K562 (cell line): ENCODE measurements at regions not wholly inside any gene's neighbourhood (a gene's known extent, or its start where the extent isn't known, plus 50 kb on each side); places are given as distances from the start of the nearest gene placed in this dataset.

Experiments
- ATAC-seq: fragments of 200-7000 bp; cut with Tn5 transposase; 3 replicates; pipeline ENCODE4 v1.9.1; 2020; ENCODE audit warnings: moderate library complexity
- BruUV-seq: library from RNA; stranded (reverse); fragments of 400-500 nt; replicated peaks from 2 replicates; lab custom pipeline; 2021; lab: Mats Ljungman, UMichigan
- CTCF ChIA-PET: fragments of 300-600 bp; formaldehyde crosslinking; extraction: SDS; loops from one replicate; lab custom pipeline; 2021; ENCODE audit warnings: low intra/inter-chr PET ratio; lab: Yijun Ruan, JAX
- POLR2A ChIA-PET: fragments of 300-600, 350-650 bp; sonication (Branson Sonifier 250); formaldehyde crosslinking; extraction: SDS; loops from one replicate; lab custom pipeline; 2021; ENCODE audit warnings: antibody characterized with exemption, inconsistent platforms; lab: Yijun Ruan, JAX
- DNase-seq, 4 experiments: peaks; one replicate each; pipeline versions ENCODE4 v3.0.0 to v3.0.0-alpha.2; 2011 to 2018; ENCODE audit warnings: low spot score in 3 of 4, mixed read lengths in 3 of 4; ENCODE audit errors: extremely low read depth in 1 of 4
- FAIRE-seq: peaks from 2 replicates; lab custom pipeline; 2011; peaks lifted over from hg19 to GRCh38; lab: Jason Lieb, UNC
- H2AFZ ChIP-seq: 2 replicates; pipeline ENCODE4 v1.6.0; 2011; ENCODE audit warnings: low read depth, low read length, control low read depth, inconsistent platforms
- H3K27ac ChIP-seq: fragments of 200-600 bp; 3 replicates; pipeline ENCODE4 v1.8.0; 2011; ENCODE audit warnings: low read depth, mild to moderate bottlenecking, control low read depth, inconsistent platforms, low read length, moderate library complexity, mixed read lengths; ENCODE audit errors: extremely low read depth
- H3K27me3 ChIP-seq, 2 experiments: fragments of 300-600 bp in 1 of 2; 2 replicates in 1 of 2; 3 replicates in 1 of 2; pipeline versions ENCODE4 v1.6.0 to v1.8.0; 2011; ENCODE audit warnings: inconsistent platforms in 2 of 2, low read length in 2 of 2, mild to moderate bottlenecking in 1 of 2, mixed read lengths in 1 of 2, moderate library complexity in 1 of 2; ENCODE audit not compliant: control insufficient read depth in 2 of 2, insufficient read depth in 2 of 2
- H3K36me3 ChIP-seq: fragments of 300-600 bp; 3 replicates; pipeline ENCODE4 v1.8.0; 2011; ENCODE audit warnings: mild to moderate bottlenecking, low read length, inconsistent platforms; ENCODE audit not compliant: control insufficient read depth, insufficient read depth
- H3K4me1 ChIP-seq, 2 experiments: fragments of 200-600 bp in 1 of 2; replicated peaks in 1 of 2; 2 replicates in 1 of 2; 3 replicates in 1 of 2; pipeline versions ENCODE4 v1.5.1 to v1.8.0; 2011; ENCODE audit warnings: inconsistent platforms in 2 of 2, low read length in 2 of 2, mild to moderate bottlenecking in 1 of 2, mixed read lengths in 1 of 2, moderate library complexity in 1 of 2; ENCODE audit not compliant: control insufficient read depth in 2 of 2, insufficient read depth in 2 of 2
- H3K4me2 ChIP-seq: 2 replicates; pipeline ENCODE4 v1.6.1; 2011; ENCODE audit warnings: low read length, control low read depth, inconsistent platforms, mixed read lengths; ENCODE audit not compliant: insufficient read depth
- H3K4me3 ChIP-seq: fragments of 200-600 bp; sonication (generic), shearing (Covaris generic); 2 replicates; pipeline ENCODE4 v1.5.1; 2016; ENCODE audit warnings: control low read depth, inconsistent platforms
- H3K79me2 ChIP-seq: fragments of 200-600 bp; 3 replicates; pipeline ENCODE4 v1.8.0; 2011; ENCODE audit warnings: low read length, inconsistent platforms; ENCODE audit not compliant: control insufficient read depth, insufficient read depth
- H3K9ac ChIP-seq, 2 experiments: 2 replicates each; pipeline versions ENCODE4 v1.6.0 to v1.6.1; 2011; ENCODE audit warnings: low read depth in 2 of 2, low read length in 2 of 2, control low read depth in 1 of 2, inconsistent platforms in 1 of 2, mild to moderate bottlenecking in 1 of 2, mixed read lengths in 1 of 2; ENCODE audit not compliant: insufficient read depth in 1 of 2
- H3K9me1 ChIP-seq: one replicate; pipeline ENCODE4 v1.6.0; 2011; ENCODE audit warnings: inconsistent platforms, mild to moderate bottlenecking, low read length, moderate library complexity; ENCODE audit not compliant: control insufficient read depth, insufficient read depth
- H3K9me3 ChIP-seq: replicated peaks from 2 replicates; pipeline ENCODE4 v1.5.1; 2011; ENCODE audit warnings: low read depth, low read length, inconsistent platforms; ENCODE audit not compliant: control insufficient read depth, insufficient read depth
- H4K20me1 ChIP-seq: replicated peaks from 2 replicates; pipeline ENCODE4 v1.6.1; 2011; ENCODE audit warnings: low read length, inconsistent platforms, mixed read lengths; ENCODE audit not compliant: control insufficient read depth, insufficient read depth
- GTF3C2 ChIP-seq: IDR thresholded peaks from 3 replicates; pipeline ENCODE4 v1.6.1; 2011; ENCODE audit warnings: borderline replicate concordance, mild to moderate bottlenecking, moderate library complexity; ENCODE audit not compliant: insufficient read length; ENCODE audit errors: extremely low read depth
- WGBS: fragments of 100-300 bp; shearing (Covaris generic); methylation state at CpG from one replicate; pipeline ENCODE4 v1.1.6; 2016; ENCODE audit warnings: low coverage, mixed read lengths; ENCODE audit not compliant: insufficient coverage; ENCODE audit errors: missing lambda C conversion rate; 5-methylcytosine and 5-hydroxymethylcytosine counted together
- in situ Hi-C: fragments of 300-500 bp; cut with MboI; formaldehyde crosslinking; loops from 4 replicates; pipeline ENCODE4 v1.15.0; 2018; ENCODE audit warnings: inconsistent platforms, mixed read lengths
- intact Hi-C: fragments of 100-400 bp; cut with micrococcal nuclease; formaldehyde crosslinking; loops from 2 replicates; pipeline ENCODE4 v1.14.2; 2022
- TF ChIP-seq, protein P1 (sequence below): fragments of 450-650 bp; IDR thresholded peaks from one replicate; pipeline ENCODE4 v1.6.1; 2018; ENCODE audit warnings: mild to moderate bottlenecking, moderate library complexity; ENCODE audit not compliant: partially characterized antibody

DNA sequence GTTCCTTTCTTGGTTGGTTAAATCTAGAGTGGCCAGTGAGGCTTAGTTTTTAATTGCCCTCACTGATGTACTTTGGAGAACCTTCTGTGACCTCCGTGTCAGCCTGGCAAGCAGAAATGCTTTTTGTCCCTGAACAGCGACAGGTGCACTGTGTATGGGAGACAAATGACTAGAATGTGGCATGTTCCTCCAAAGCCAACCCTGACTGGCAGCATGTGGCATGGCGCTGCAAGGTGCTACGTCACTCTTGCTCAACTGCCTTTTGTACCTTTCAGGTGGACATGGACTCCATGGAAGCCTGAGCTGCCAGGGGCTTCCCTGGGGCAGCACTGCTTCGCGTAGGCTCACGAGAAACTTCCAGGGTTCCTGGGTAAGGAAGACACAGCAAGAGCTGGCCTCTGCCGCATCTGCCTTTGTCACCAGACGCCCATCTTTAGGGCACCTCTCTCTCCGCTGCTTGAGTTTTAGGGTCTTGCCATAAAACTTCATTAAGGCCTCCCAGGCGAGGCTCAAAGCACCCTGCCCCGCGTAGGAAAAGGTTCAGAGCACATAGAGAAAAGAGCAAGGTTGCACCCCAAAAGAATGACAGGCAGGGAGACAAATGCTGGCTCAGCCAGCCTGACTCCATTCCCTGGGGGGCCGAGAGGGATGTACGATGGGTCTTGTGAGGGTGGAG, 167.1 kb upstream of the SOX1 start:
- Histone ChIP-seq H3K9me3 (no peaks in the 10 kb centered on the region), H3K27ac (no peak overlapping the region), H4K20me1 (no peaks in the 10 kb centered on the region), H3K27me3 (peaks cover 0 to 21% of the 10 kb centered on the region in 2 experiments; a peak in 2 of 5 replicates), H3K4me1 (peaks cover 0 to 4% of the 10 kb centered on the region in 2 experiments; a peak in 1 of 5 replicates), H3K4me2 (no peak overlapping the region), H2AFZ (no peak overlapping the region), H3K9me1 (no peaks in the 10 kb centered on the region), H3K36me3 (no peaks in the 10 kb centered on the region), H3K9ac (no peak overlapping the region), H3K4me3 (no peak overlapping the region), H3K79me2 (no peaks in the 10 kb centered on the region)
- 1% methylated on average over 13 of the region's 15 CpGs for WGBS
- ChIA-PET POLR2A (no interaction called here), CTCF (no interaction called here)
- FAIRE-seq: no peak
- no peak for ATAC-seq
- DNase-seq: no peak
- no TSS peak for BruUV-seq
- intact Hi-C loops: no loop called here
- TF ChIP-seq, protein P1, sequence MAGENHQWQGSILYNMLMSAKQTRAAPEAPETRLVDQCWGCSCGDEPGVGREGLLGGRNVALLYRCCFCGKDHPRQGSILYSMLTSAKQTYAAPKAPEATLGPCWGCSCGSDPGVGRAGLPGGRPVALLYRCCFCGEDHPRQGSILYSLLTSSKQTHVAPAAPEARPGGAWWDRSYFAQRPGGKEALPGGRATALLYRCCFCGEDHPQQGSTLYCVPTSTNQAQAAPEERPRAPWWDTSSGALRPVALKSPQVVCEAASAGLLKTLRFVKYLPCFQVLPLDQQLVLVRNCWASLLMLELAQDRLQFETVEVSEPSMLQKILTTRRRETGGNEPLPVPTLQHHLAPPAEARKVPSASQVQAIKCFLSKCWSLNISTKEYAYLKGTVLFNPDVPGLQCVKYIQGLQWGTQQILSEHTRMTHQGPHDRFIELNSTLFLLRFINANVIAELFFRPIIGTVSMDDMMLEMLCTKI: no peak
- no peak for TF ChIP-seq GTF3C2
- in situ Hi-C loops: no loop called here
